OCI-LY7 (cell line): ENCODE measurements at regions not wholly inside any gene's neighbourhood (a gene's known extent, or its start where the extent isn't known, plus 50 kb on each side); places are given as distances from the start of the nearest gene placed in this dataset.

ENCODE experiments used
- BruUV-seq: library from RNA; stranded (reverse); fragments of 400-500 nt; replicated peaks from 2 replicates; lab custom pipeline; 2021; lab: Mats Ljungman, UMichigan
- CTCF ChIA-PET: fragments of 300-600 bp; sonication (Branson Sonifier 250); formaldehyde crosslinking; loops from one replicate; lab custom pipeline; 2022; ENCODE audit warnings: antibody characterized with exemption; ENCODE audit not compliant: unreplicated experiment; lab: Charles Lee
- POLR2A ChIA-PET: fragments of 300-600 bp; sonication (Branson Sonifier 250); formaldehyde crosslinking; loops from one replicate; lab custom pipeline; 2022; ENCODE audit warnings: antibody characterized with exemption; lab: Charles Lee
- DNase-seq: peaks from one replicate; pipeline ENCODE4 v3.0.0-alpha.2; 2015; ENCODE audit warnings: low spot score
- H2AFZ ChIP-seq: fragments of 200-600 bp; sonication (generic), shearing (Covaris generic); 2 replicates; pipeline ENCODE4 v1.6.1; 2014; ENCODE audit warnings: mild to moderate bottlenecking, antibody characterized with exemption, low read length, moderate library complexity
- H3K27ac ChIP-seq: fragments of 200-600 bp; sonication (generic); 2 replicates; pipeline ENCODE4 v1.5.1; 2014; ENCODE audit warnings: mixed run types, low read depth, mild to moderate bottlenecking, moderate library complexity, low read length, inconsistent platforms; ENCODE audit not compliant: poor library complexity, severe bottlenecking
- H3K36me3 ChIP-seq: fragments of 200-600 bp; sonication (generic); 2 replicates; pipeline ENCODE4 v1.6.1; 2014; ENCODE audit warnings: mild to moderate bottlenecking, antibody characterized with exemption, low read length, moderate library complexity, mixed read lengths; ENCODE audit not compliant: insufficient read depth
- H3K4me1 ChIP-seq: fragments of 200-600 bp; sonication (generic); 2 replicates; pipeline ENCODE4 v1.5.1; 2014; ENCODE audit warnings: mild to moderate bottlenecking, low read length; ENCODE audit not compliant: insufficient read depth, poor library complexity, severe bottlenecking
- H3K4me2 ChIP-seq: fragments of 200-600 bp; sonication (generic); 2 replicates; pipeline ENCODE4 v1.6.1; 2014; ENCODE audit warnings: mild to moderate bottlenecking, low read length
- H3K4me3 ChIP-seq: fragments of 200-600 bp; sonication (generic); 2 replicates; pipeline ENCODE4 v1.5.1; 2014; ENCODE audit warnings: mild to moderate bottlenecking, low read depth, low read length; ENCODE audit not compliant: poor library complexity, severe bottlenecking
- H3K79me2 ChIP-seq: fragments of 200-600 bp; sonication (generic); 2 replicates; pipeline ENCODE4 v1.6.1; 2016; ENCODE audit warnings: low read depth, mild to moderate bottlenecking, low read length, moderate library complexity, mixed read lengths; ENCODE audit not compliant: insufficient read depth
- H3K9me2 ChIP-seq: fragments of 200-600 bp; sonication (generic); 2 replicates; pipeline ENCODE4 v1.6.1; 2016; ENCODE audit warnings: mild to moderate bottlenecking, low read length, mixed read lengths; ENCODE audit not compliant: insufficient read depth
- H3K9me3 ChIP-seq: fragments of 200-600 bp; sonication (generic); 2 replicates; pipeline ENCODE4 v1.6.1; 2014; ENCODE audit warnings: mild to moderate bottlenecking, mixed run types, low read length, mixed read lengths
- H4K20me1 ChIP-seq: fragments of 200-600 bp; sonication (generic); 2 replicates; pipeline ENCODE4 v1.6.1; 2014; ENCODE audit warnings: mild to moderate bottlenecking, antibody characterized with exemption, low read length, moderate library complexity, mixed read lengths; ENCODE audit not compliant: insufficient read depth
- CTCF ChIP-seq: fragments of 200-600 bp; sonication (generic); conservative IDR thresholded peaks from 2 replicates; pipeline ENCODE4 v1.5.1; 2014; ENCODE audit warnings: mild to moderate bottlenecking, antibody characterized with exemption, low read length, moderate library complexity, mixed read lengths
- EZH2phosphoT487 ChIP-seq: fragments of 200-600 bp; sonication (generic); IDR thresholded peaks from 2 replicates; pipeline ENCODE4 v1.6.1; 2018; ENCODE audit warnings: low read depth, borderline replicate concordance, mild to moderate bottlenecking, mixed run types, antibody characterized with exemption, low read length, moderate library complexity, mixed read lengths
- intact Hi-C: fragments of 100-400 bp; cut with micrococcal nuclease; formaldehyde crosslinking; loops from one replicate; pipeline ENCODE4 v1.10.0; 2022; ENCODE audit not compliant: unreplicated experiment

- no peak for DNase-seq
- Histone ChIP-seq H3K9me2 (no peaks in the 10 kb centered on the region), H4K20me1 (no peaks in the 10 kb centered on the region), H3K9me3 (no peaks in the 10 kb centered on the region), H3K4me3 (no peak overlapping the region), H3K79me2 (no peaks in the 10 kb centered on the region), H3K36me3 (no peaks in the 10 kb centered on the region), H3K4me1 (no peaks in the 10 kb centered on the region), H2AFZ (no peak overlapping the region), H3K27ac (no peak overlapping the region), H3K4me2 (no peak overlapping the region)
- intact Hi-C loops, result no loop called here
- no TSS peak for BruUV-seq
- ChIA-PET POLR2A (no interaction called here), CTCF (no interaction called here)
- TF ChIP-seq CTCF (no peak), EZH2phosphoT487 (no peak)
Observed at GRCh38 chr2:146801886-146802285, 1042.9 kb upstream of the ACVR2A start.

- ChIA-PET CTCF (no interaction called here), POLR2A (no interaction called here)
- Histone ChIP-seq H3K4me3 (no peak overlapping the region), H3K9me2 (no peaks in the 10 kb centered on the region), H3K79me2 (no peaks in the 10 kb centered on the region), H2AFZ (no peak overlapping the region), H3K9me3 (no peaks in the 10 kb centered on the region), H4K20me1 (no peaks in the 10 kb centered on the region), H3K4me1 (no peaks in the 10 kb centered on the region), H3K27ac (no peak overlapping the region), H3K4me2 (no peak overlapping the region), H3K36me3 (no peaks in the 10 kb centered on the region)
- TF ChIP-seq CTCF, result no peak
- no peak for TF ChIP-seq EZH2phosphoT487
- no peak for DNase-seq
- intact Hi-C loops, result no loop called here
- no TSS peak for BruUV-seq
Observed at GRCh38 chr2:146786396-146786795, 1058.4 kb upstream of the ACVR2A start.

- Histone ChIP-seq H3K4me1 (no peaks in the 10 kb centered on the region), H3K36me3 (no peaks in the 10 kb centered on the region), H3K9me3 (no peaks in the 10 kb centered on the region), H3K79me2 (no peaks in the 10 kb centered on the region), H3K9me2 (no peaks in the 10 kb centered on the region), H4K20me1 (no peaks in the 10 kb centered on the region), H3K4me3 (no peak overlapping the region), H2AFZ (no peak overlapping the region), H3K4me2 (no peak overlapping the region), H3K27ac (no peak overlapping the region)
- intact Hi-C loops, result no loop called here
- no peak for DNase-seq
- TF ChIP-seq EZH2phosphoT487, result no peak
- CTCF ChIA-PET, result no interaction called here
- BruUV-seq, result no TSS peak
- POLR2A ChIA-PET, result interaction anchor here (0.9 to 1.1 kb wide), 2 partner anchors 12 to 14 kb away, joined by 3 to 4 read pairs; no protein-coding TSS in a partner anchor
Observed at GRCh38 chr2:146785101-146785500, 1059.7 kb upstream of the ACVR2A start.
